HEK293T (cell line): ENCODE measurements at regions not wholly inside any gene's neighbourhood (a gene's known extent, or its start where the extent isn't known, plus 50 kb on each side); places are given as distances from the start of the nearest gene placed in this dataset.

Experiments used
- ARNT ChIP-seq: fragments of 450-650 bp; IDR thresholded peaks from 2 replicates; pipeline ENCODE4 v1.6.1; 2017; ENCODE audit warnings: mild to moderate bottlenecking
- BHLHE40 ChIP-seq: fragments of 450-650 bp; IDR thresholded peaks from 2 replicates; pipeline ENCODE4 v1.6.1; 2016; ENCODE audit warnings: mild to moderate bottlenecking, moderate library complexity, borderline replicate concordance
- ELF4 ChIP-seq: fragments of 450-650 bp; IDR thresholded peaks from 2 replicates; pipeline ENCODE4 v1.6.1; 2017; ENCODE audit warnings: antibody characterized with exemption
- FOXK2 ChIP-seq: fragments of 450-650 bp; IDR thresholded peaks from 2 replicates; pipeline ENCODE4 v1.6.1; 2016; ENCODE audit warnings: mild to moderate bottlenecking
- HDGF ChIP-seq: fragments of 450-650 bp; IDR thresholded peaks from 2 replicates; pipeline ENCODE4 v1.6.1; 2017; ENCODE audit warnings: antibody characterized with exemption, borderline replicate concordance
- L3MBTL2 ChIP-seq: fragments of 450-650 bp; conservative IDR thresholded peaks from 2 replicates; pipeline ENCODE4 v1.6.1; 2016; ENCODE audit warnings: mild to moderate bottlenecking
- LEF1 ChIP-seq: fragments of 450-650 bp; IDR thresholded peaks from 2 replicates; pipeline ENCODE4 v1.6.1; 2017; ENCODE audit warnings: mild to moderate bottlenecking, borderline replicate concordance
- NFRKB ChIP-seq: fragments of 450-650 bp; IDR thresholded peaks from 2 replicates; pipeline ENCODE4 v1.6.1; 2016; ENCODE audit warnings: mild to moderate bottlenecking, moderate library complexity
- SP1 ChIP-seq: fragments of 450-650 bp; IDR thresholded peaks from 2 replicates; pipeline ENCODE4 v1.6.1; 2017
- SUZ12 ChIP-seq: fragments of 450-650 bp; IDR thresholded peaks from 2 replicates; pipeline ENCODE4 v1.6.1; 2016; ENCODE audit warnings: mild to moderate bottlenecking
- TARDBP ChIP-seq: fragments of 450-650 bp; IDR thresholded peaks from 2 replicates; pipeline ENCODE4 v1.6.1; 2016
- ZNF384 ChIP-seq: fragments of 450-650 bp; IDR thresholded peaks from 2 replicates; pipeline ENCODE4 v1.6.1; 2016
- TF ChIP-seq, protein P1 (sequence below): fragments of 450-650 bp; IDR thresholded peaks from 2 replicates; pipeline ENCODE4 v1.6.1; 2016

GRCh38 chr15:100762913-100763834 is 116.5 kb upstream of the ALDH1A3 start:
- TF ChIP-seq BHLHE40 (no peak), HDGF (no peak), ZNF384 (no peak), L3MBTL2 (no peak), ELF4 (no peak), ARNT (no peak), SUZ12 (no peak), NFRKB (no peak), TARDBP (no peak), SP1 (no peak), FOXK2 (no peak), LEF1 (no peak)
- TF ChIP-seq, protein P1, sequence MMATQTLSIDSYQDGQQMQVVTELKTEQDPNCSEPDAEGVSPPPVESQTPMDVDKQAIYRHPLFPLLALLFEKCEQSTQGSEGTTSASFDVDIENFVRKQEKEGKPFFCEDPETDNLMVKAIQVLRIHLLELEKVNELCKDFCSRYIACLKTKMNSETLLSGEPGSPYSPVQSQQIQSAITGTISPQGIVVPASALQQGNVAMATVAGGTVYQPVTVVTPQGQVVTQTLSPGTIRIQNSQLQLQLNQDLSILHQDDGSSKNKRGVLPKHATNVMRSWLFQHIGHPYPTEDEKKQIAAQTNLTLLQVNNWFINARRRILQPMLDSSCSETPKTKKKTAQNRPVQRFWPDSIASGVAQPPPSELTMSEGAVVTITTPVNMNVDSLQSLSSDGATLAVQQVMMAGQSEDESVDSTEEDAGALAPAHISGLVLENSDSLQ: no peak
